Activated T-cell treated with anti-CD3 and anti-CD28 coated beads, Interleukin-2, amount 50 U/mL, for 24 hours (primary cell): ENCODE measurements at regions not wholly inside any gene's neighbourhood (a gene's known extent, or its start where the extent isn't known, plus 50 kb on each side); places are given as distances from the start of the nearest gene placed in this dataset.

Source experiments
- DNase-seq: peaks from one replicate; pipeline ENCODE4 v3.0.0-alpha.2; 2020
- H3K27ac Mint-ChIP-seq: 2 replicates; pipeline ENCODE4 v1.8.0; 2020; ENCODE audit warnings: mild to moderate bottlenecking, mixed read lengths
- H3K27me3 Mint-ChIP-seq: 2 replicates; pipeline ENCODE4 v1.8.0; 2020; ENCODE audit warnings: mixed read lengths
- H3K36me3 Mint-ChIP-seq: 2 replicates; pipeline ENCODE4 v1.8.0; 2020; ENCODE audit warnings: low read depth, mixed read lengths
- H3K4me1 Mint-ChIP-seq: 2 replicates; pipeline ENCODE4 v1.8.0; 2020; ENCODE audit warnings: low read depth, mixed read lengths
- H3K4me3 Mint-ChIP-seq: 2 replicates; pipeline ENCODE4 v1.8.0; 2020; ENCODE audit warnings: mild to moderate bottlenecking, moderate library complexity, mixed read lengths
- H3K9me3 Mint-ChIP-seq: 2 replicates; pipeline ENCODE4 v1.8.0; 2020; ENCODE audit warnings: mixed read lengths

DNA sequence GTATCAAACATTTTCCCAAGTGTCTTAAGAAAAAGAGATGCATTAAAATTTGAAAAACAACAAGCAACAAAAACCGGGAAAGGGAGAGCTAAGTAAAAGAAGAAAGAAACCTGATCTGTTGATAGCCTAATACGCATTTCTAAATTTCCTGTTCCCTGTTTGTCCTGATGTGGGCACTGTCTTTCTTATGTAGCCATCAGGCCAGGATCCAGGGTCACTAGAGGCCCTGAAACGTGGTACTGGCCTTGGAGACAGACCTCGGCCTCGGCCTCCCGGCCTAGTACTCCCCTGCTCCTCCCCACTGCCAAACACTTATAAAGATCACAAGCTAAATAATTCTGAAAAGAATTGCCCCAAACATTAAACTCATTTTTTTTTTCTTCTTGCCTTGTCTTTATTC is 547.2 kb downstream of the IRX1 start:
- Mint-ChIP-seq H3K4me1 (no peaks in the 10 kb centered on the region), H3K36me3 (no peaks in the 10 kb centered on the region), H3K27ac (no peak overlapping the region), H3K9me3 (peaks cover 7% of the 10 kb centered on the region), H3K4me3 (no peak overlapping the region), H3K27me3 (no peaks in the 10 kb centered on the region)
- DNase-seq, result no peak

DNA sequence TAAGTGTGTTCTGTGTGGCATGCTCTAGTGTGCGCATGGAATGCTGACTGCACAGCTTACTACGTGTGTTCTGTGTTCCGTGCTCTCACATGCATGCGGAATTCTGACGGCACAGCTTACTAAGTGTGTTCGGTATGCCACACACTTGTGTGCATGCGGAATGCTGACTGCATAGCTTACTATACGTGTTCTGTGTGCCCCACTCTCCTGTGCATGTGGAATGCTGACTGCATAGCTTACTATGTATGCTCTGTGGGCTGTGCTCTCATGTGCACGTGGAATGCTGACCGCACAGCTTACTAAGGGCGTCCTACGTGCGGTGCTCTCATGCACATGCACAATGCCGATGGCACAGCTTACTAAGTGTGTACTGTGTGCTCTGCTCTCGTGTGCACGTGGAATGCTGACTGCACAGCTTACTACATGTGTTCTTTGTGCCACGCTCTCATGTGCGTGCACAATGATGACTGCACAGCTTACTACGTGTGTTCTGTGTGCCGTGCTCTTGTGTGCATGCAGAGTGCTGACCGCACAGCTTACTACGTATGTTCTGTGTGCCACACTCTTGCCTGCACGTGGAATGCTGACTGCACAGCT is 548.9 kb downstream of the IRX1 start:
- DNase-seq, result no peak
- Mint-ChIP-seq H3K36me3 (no peaks in the 10 kb centered on the region), H3K4me3 (no peak overlapping the region), H3K27me3 (no peaks in the 10 kb centered on the region), H3K4me1 (no peaks in the 10 kb centered on the region), H3K27ac (no peak overlapping the region), H3K9me3 (peaks cover 11% of the 10 kb centered on the region)

DNA sequence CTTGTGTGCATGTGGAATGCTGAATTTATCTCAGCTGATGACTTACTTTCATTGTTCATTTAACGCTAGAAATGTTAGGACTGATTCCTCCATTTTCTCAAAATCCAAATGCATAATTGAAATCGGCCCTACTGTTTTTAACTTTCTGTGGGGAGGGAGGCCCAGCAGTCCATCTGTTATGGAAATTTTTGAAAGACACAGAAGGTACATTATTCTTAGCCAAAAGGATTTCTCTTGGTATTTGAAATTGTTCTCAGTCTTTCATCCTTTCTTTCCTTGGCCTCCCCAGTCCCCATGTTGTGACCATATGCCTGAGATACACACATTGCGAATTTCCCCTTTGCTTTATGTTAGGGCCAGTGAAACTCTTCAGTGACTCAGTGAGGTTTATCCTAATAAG is 549.9 kb downstream of the IRX1 start:
- H3K9me3 Mint-ChIP-seq, result peaks cover 11% of the 10 kb centered on the region
- H3K27ac Mint-ChIP-seq, result no peak overlapping the region
- H3K27me3 Mint-ChIP-seq, result no peaks in the 10 kb centered on the region
- H3K4me3 Mint-ChIP-seq, result no peak overlapping the region
- no peaks in the 10 kb centered on the region for H3K4me1 Mint-ChIP-seq
- DNase-seq, result no peak
- no peaks in the 10 kb centered on the region for H3K36me3 Mint-ChIP-seq

DNA sequence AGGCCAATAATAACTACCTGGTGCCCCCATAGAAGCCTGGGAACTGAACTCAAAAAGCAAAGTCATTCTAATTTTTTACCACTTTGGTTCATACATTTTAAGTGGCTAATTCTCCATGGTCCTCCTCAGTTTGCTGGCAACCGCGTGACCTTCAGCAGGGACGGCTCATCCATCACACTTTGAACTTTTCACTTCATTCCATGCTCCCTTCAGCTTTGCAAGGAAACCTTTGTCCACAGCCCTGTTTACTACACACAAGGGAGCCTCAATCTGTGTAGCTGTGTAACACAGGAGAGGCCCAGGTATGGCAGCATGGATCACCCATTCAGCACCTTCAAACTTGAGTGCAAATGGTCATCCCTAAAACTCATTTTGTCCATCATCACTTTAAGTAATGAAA is 552.4 kb downstream of the IRX1 start:
- Mint-ChIP-seq H3K36me3 (no peaks in the 10 kb centered on the region), H3K27ac (no peak overlapping the region), H3K4me1 (no peaks in the 10 kb centered on the region), H3K27me3 (no peaks in the 10 kb centered on the region), H3K4me3 (no peak overlapping the region), H3K9me3 (peaks cover 11% of the 10 kb centered on the region)
- no peak for DNase-seq

DNA sequence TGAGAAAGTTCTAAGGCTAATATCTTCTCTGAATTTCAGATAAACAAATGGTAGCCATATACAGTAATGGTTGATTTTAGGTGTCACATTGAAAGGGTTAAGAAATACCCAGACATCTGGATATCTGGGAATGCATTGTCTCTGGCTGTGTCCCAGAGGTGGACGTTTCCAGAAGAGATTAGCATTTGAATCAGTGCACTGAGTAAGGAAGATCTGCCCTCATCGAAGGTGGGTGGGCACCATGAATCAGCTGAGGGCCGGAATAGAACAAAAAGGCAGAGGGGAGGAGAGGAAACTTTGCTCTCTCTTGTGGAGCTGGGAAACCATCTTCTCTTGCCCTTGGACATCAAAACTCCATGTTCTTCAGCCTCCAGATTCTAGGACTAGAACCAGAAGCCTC is 554.4 kb downstream of the IRX1 start:
- peaks cover 7% of the 10 kb centered on the region for H3K9me3 Mint-ChIP-seq

DNA sequence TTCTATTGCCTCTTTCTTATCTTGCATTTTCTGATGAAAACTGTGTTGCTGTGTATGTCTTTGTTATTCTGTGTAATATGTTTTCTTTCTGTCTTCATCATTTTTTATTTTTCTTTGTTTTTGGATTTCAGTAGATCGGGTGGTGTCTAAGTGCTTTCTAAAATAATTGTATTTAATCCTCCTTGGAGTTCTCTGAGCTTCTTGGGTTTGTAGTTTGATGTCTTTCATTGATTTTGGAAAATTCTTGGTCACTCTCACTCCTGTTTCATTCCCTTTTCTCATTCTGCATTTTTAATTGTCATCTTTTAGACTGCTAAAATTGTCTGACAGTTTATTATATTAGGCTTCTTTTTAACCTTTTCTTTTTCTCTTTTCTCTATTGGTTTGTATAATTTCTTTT is 560.5 kb downstream of the IRX1 start:
- H3K27ac Mint-ChIP-seq, result no peak overlapping the region
- no peaks in the 10 kb centered on the region for H3K36me3 Mint-ChIP-seq
- peaks cover 2% of the 10 kb centered on the region for H3K9me3 Mint-ChIP-seq

More for the DNA sequence above, 554.4 kb downstream of the IRX1 start:
- no peak for DNase-seq
- H3K4me1 Mint-ChIP-seq, result no peaks in the 10 kb centered on the region
- no peak overlapping the region for H3K27ac Mint-ChIP-seq
- H3K4me3 Mint-ChIP-seq, result no peak overlapping the region
- no peaks in the 10 kb centered on the region for H3K36me3 Mint-ChIP-seq
- no peaks in the 10 kb centered on the region for H3K27me3 Mint-ChIP-seq

DNA sequence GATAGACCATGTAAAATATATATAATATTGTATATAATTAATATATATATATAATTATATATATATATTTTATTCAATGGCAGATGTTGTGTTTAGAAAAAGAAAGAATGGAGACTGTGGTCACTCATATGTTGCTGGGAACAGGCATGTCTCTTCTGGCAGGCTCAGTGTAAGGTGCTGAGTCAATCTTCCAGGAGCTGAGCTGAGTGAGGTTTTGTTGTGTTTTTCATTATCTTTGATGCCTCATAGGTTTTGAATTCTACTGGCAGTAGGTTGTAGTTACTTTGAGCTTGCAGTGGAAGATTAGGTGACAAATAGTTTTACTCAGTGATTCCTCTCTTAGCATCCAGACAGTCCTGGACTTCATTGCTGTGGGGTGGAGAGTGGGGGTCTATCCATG is 561.3 kb downstream of the IRX1 start:
- H3K4me1 Mint-ChIP-seq, result peaks cover 3% of the 10 kb centered on the region

More for the DNA sequence above, 560.5 kb downstream of the IRX1 start:
- H3K4me3 Mint-ChIP-seq, result no peak overlapping the region
- DNase-seq, result no peak
- no peaks in the 10 kb centered on the region for H3K27me3 Mint-ChIP-seq
- peaks cover 3% of the 10 kb centered on the region for H3K4me1 Mint-ChIP-seq

DNA sequence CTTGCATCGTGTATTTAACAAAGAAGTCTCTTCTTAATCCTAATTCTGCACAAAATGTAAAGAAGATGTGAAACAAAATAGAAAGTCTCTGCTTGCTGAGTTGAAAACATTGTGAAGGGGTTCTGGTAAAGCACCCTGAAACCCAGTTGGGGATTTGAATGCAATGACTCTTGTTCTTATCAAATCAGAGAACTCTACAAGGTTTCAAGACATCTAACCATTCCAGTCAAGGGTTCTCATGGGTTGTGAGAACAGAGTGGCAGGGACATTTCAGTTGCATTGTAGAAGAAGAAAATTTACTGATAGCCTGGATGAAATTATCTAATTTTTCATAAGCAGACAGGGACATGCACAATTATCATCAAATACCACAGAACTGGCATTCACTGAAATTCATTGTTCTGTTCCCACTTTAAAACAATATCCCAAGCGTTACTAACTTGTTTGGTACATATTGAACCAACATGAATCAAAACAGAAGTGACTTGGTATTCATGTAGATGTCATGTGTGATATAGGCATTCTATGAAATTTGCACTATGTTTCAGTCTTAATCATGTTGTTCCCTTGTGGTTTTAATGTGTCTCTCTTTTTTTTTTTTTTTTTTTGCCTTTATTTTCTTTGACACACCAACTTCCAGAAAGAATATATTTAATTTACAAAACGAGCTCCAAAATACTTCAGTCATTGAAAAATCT is 563.3 kb downstream of the IRX1 start:
- Mint-ChIP-seq H3K4me1 (peaks cover 3% of the 10 kb centered on the region), H3K9me3 (peaks cover 2% of the 10 kb centered on the region), H3K27ac (no peak overlapping the region), H3K36me3 (no peaks in the 10 kb centered on the region), H3K27me3 (no peaks in the 10 kb centered on the region), H3K4me3 (no peak overlapping the region)
- no peak for DNase-seq

More for the DNA sequence above, 561.3 kb downstream of the IRX1 start:
- H3K27me3 Mint-ChIP-seq, result no peaks in the 10 kb centered on the region
- H3K4me3 Mint-ChIP-seq, result no peak overlapping the region
- no peaks in the 10 kb centered on the region for H3K36me3 Mint-ChIP-seq
- H3K9me3 Mint-ChIP-seq, result peaks cover 2% of the 10 kb centered on the region
- no peak overlapping the region for H3K27ac Mint-ChIP-seq
- no peak for DNase-seq

DNA sequence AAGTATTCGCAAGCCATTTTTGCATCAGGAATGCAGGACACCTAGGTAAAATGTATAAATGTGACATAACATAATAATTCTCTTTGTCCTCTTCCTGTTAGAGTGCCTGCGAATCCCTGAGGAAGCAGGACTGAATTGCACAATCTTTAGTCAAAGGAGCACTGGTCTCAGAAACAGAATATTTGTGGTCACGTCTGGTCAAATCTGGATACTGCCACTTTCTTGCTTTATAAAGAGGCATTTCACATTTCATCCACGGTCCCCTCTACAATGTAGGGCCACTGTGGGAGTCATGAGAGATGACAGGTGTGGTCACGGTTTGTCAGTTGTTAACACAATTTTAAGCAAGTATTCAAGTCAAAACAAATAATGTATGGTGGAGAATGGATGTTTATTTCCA is 564.0 kb downstream of the IRX1 start:
- no peaks in the 10 kb centered on the region for H3K36me3 Mint-ChIP-seq
- H3K4me1 Mint-ChIP-seq, result peaks cover 3% of the 10 kb centered on the region

DNA sequence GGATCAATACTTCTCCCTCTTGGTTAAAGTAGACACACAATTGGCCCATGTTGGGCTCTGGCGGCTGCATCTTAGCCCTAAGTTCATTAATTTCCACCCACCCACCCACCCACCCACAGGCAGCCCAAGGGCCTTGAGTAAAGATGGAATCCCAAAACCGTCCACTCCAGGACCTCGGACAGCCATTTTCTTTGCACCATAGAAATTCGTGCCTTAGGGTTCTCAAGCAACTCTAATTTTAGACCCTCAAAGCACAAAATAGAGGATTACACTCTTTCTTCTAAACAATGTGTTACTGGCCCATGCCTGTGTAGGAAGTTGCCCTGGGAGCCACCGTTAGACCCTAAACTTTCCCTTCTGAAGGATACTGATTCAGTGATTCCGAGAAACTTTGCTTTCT is 568.5 kb downstream of the IRX1 start:
- Mint-ChIP-seq H3K27ac (no peak overlapping the region), H3K27me3 (no peaks in the 10 kb centered on the region), H3K36me3 (no peaks in the 10 kb centered on the region), H3K9me3 (peaks cover under 1% of the 10 kb centered on the region), H3K4me1 (no peaks in the 10 kb centered on the region), H3K4me3 (no peak overlapping the region)
- no peak for DNase-seq

More for the DNA sequence above, 564.0 kb downstream of the IRX1 start:
- H3K4me3 Mint-ChIP-seq, result no peak overlapping the region
- H3K27me3 Mint-ChIP-seq, result no peaks in the 10 kb centered on the region
- DNase-seq, result no peak
- peaks cover 2% of the 10 kb centered on the region for H3K9me3 Mint-ChIP-seq
- H3K27ac Mint-ChIP-seq, result no peak overlapping the region

DNA sequence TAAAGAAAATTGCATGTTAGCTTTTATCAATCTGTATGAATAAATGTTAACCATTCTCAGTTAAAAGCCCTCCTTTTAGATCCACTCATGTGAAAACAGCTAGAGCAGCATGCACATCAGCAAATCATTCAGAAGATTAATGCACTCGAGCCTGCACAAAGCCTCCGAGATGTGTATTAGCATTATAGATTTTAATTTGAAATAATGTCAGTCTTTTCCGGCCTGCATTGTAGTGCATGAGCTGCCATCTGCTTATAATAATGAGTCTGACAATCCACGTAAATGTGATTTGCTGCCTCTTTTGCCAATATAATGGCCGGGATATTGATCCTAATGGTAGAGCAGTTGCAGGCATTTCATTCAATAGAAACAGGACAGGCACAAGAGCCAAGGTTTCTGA is 585.1 kb downstream of the IRX1 start:
- no peak overlapping the region for H3K27ac Mint-ChIP-seq
- DNase-seq, result no peak
- H3K4me3 Mint-ChIP-seq, result no peak overlapping the region
- no peaks in the 10 kb centered on the region for H3K4me1 Mint-ChIP-seq
- no peaks in the 10 kb centered on the region for H3K36me3 Mint-ChIP-seq
- H3K27me3 Mint-ChIP-seq, result no peaks in the 10 kb centered on the region
- H3K9me3 Mint-ChIP-seq, result peaks cover 18% of the 10 kb centered on the region

DNA sequence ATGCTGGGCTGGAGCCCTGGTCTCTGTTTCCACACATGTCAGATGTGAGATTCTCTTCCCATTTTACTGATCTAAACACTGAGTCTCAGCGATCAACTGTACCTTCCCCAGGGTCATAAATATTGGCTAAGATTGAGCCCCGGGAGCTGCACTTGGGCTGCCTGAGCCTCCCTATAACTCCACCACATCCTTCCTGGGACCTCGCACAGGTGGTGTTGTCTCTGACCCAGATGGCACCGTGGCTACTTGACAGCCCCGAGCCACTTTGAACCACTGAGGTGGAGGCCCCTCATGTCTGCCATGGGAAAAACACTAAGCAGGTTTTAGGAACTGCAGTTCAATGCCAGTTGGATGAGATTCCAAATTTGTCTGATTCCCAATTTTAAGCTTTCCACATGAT is 586.5 kb downstream of the IRX1 start:
- no peaks in the 10 kb centered on the region for H3K36me3 Mint-ChIP-seq
- H3K27ac Mint-ChIP-seq, result no peak overlapping the region
- no peak for DNase-seq
- no peaks in the 10 kb centered on the region for H3K27me3 Mint-ChIP-seq
- peaks cover 18% of the 10 kb centered on the region for H3K9me3 Mint-ChIP-seq
- H3K4me3 Mint-ChIP-seq, result no peak overlapping the region
- H3K4me1 Mint-ChIP-seq, result no peaks in the 10 kb centered on the region

DNA sequence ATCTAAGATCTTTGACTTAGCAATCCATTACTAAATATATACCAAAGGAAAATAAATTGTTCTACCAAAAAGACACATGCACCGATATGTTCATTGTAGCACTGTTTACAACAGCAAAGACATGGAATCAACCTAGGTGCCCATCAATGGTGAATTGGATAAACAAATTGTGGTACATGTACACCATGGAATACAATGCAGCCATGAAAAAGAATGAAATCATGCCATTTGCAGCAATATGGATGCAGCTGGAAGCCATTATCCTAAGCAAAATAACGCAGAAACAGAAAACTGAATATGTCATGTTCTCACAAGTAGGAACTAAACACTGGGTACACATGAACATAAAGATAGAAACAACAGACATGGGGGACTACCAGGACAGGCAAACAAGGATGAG is 589.5 kb downstream of the IRX1 start:
- Mint-ChIP-seq H3K27me3 (no peaks in the 10 kb centered on the region), H3K27ac (no peak overlapping the region), H3K36me3 (no peaks in the 10 kb centered on the region), H3K4me1 (no peaks in the 10 kb centered on the region), H3K9me3 (peaks cover 21% of the 10 kb centered on the region), H3K4me3 (no peak overlapping the region)
- no peak for DNase-seq

DNA sequence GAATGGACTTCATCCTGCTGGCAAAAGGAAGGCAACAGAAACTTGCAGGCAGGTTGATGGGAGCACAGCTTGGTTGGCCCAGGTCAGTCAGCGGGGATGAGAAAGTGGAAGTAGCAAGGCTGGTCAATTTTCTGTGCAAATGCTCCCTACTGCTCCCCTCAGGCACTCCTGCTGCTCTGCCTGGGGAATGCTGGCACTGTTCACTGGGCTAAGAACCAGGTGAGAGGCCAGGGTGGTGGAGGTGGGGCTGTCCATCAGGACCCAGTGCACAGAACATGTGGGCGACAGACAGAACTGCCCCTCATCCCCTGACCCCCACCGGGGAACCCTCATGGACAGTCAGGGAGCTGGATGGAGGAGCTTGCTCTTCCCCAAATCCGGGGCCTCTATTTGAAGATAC is 593.1 kb downstream of the IRX1 start:
- H3K4me3 Mint-ChIP-seq, result no peak overlapping the region
- H3K9me3 Mint-ChIP-seq, result peaks cover 20% of the 10 kb centered on the region
- no peak for DNase-seq
- H3K27ac Mint-ChIP-seq, result no peak overlapping the region
- no peaks in the 10 kb centered on the region for H3K27me3 Mint-ChIP-seq
- no peaks in the 10 kb centered on the region for H3K4me1 Mint-ChIP-seq
- no peaks in the 10 kb centered on the region for H3K36me3 Mint-ChIP-seq

DNA sequence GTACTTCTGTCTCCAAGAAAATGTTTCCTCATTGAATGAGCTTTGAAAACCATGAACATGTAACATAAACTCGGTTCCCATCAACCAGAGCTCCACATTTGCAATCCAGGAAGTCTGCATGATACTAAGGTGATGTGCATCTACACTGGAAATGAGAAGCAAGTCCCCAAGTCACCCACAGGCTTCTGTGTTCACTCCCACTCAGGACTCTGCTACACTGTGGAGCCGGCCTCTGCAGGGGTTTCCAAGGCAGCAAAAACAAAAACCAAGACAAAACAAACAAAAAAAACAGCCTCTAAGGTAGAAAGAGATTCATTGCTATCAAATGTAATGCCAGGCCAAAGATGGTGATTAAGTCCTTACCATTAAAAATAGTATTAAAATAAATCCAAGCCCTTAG is 593.7 kb downstream of the IRX1 start:
- Mint-ChIP-seq H3K27ac (no peak overlapping the region), H3K9me3 (peaks cover 15% of the 10 kb centered on the region), H3K4me3 (no peak overlapping the region), H3K36me3 (no peaks in the 10 kb centered on the region), H3K27me3 (no peaks in the 10 kb centered on the region), H3K4me1 (no peaks in the 10 kb centered on the region)
- DNase-seq, result no peak
